Natural killer cell treated with Interleukin-12 subunit alpha and Interleukin-12 subunit beta and Interleukin-15 and Interleukin-18, amount 100 ng/mL, for 72 hours (primary cell): ENCODE measurements at regions not wholly inside any gene's neighbourhood (a gene's known extent, or its start where the extent isn't known, plus 50 kb on each side); places are given as distances from the start of the nearest gene placed in this dataset.
A peak's percentile ranks its signal among the peaks of the same experiment; 100 is the strongest.

ENCODE experiments used
- ATAC-seq, 2 donors: fragments of 150-1000 bp; cut with Tn5 transposase in 1 of 2; sonication (Bioruptor Pico), chemical (Tn5 transposase) in 1 of 2; 2 replicates each; pipeline ENCODE4 v1.10.0; 2021
- DNase-seq: peaks from one replicate; pipeline ENCODE4 v3.0.0; 2022; ENCODE audit warnings: low spot score
- H3K27ac Mint-ChIP-seq, 2 donors: 1 replicate in 1 of 2; 2 replicates in 1 of 2; pipeline ENCODE4 v1.8.0; 2022; ENCODE audit warnings: mixed read lengths in 2 of 2, mild to moderate bottlenecking in 1 of 2, moderate library complexity in 1 of 2
- H3K27me3 Mint-ChIP-seq, 2 donors: 1 replicate in 1 of 2; 2 replicates in 1 of 2; pipeline ENCODE4 v1.8.0; 2022; ENCODE audit warnings: mixed read lengths in 2 of 2
- H3K36me3 Mint-ChIP-seq: one replicate; pipeline ENCODE4 v1.8.0; 2022; ENCODE audit warnings: mixed read lengths
- H3K4me1 Mint-ChIP-seq, 2 donors: 1 replicate in 1 of 2; 2 replicates in 1 of 2; pipeline ENCODE4 v1.8.0; 2022; ENCODE audit warnings: low read depth in 2 of 2, mixed read lengths in 2 of 2, mild to moderate bottlenecking in 1 of 2
- H3K4me3 Mint-ChIP-seq: one replicate; pipeline ENCODE4 v1.8.0; 2022; ENCODE audit warnings: mixed read lengths
- H3K9me3 Mint-ChIP-seq: 2 replicates; pipeline ENCODE4 v1.8.0; 2022; ENCODE audit warnings: mixed read lengths

- H3K36me3 Mint-ChIP-seq, result no peaks in the 10 kb centered on the region
- DNase-seq (no peak), ATAC-seq (no peak)
- H3K27ac Mint-ChIP-seq, result no peak overlapping the region
- no peak overlapping the region for H3K4me3 Mint-ChIP-seq
- peaks cover 0 to 2% of the 10 kb centered on the region in 2 donors for H3K4me1 Mint-ChIP-seq
- no peaks in the 10 kb centered on the region for H3K9me3 Mint-ChIP-seq
- peaks cover 18 to 20% of the 10 kb centered on the region in 2 donors for H3K27me3 Mint-ChIP-seq
These were observed 51.9 kb upstream of the KRR1 start for GRCh38 chr12:75563351-75563750.

GRCh38 chr12:75561921-75562320 lies 50.5 kb upstream of the KRR1 start:
- no peaks in the 10 kb centered on the region for H3K9me3 Mint-ChIP-seq
- no peaks in the 10 kb centered on the region for H3K36me3 Mint-ChIP-seq
- peaks cover 0 to 2% of the 10 kb centered on the region in 2 donors for H3K4me1 Mint-ChIP-seq
- ATAC-seq, result no peak
- H3K4me3 Mint-ChIP-seq, result no peak overlapping the region
- peak overlapping the region in 1 of 2 donors; percentile 44 for H3K27ac Mint-ChIP-seq
- H3K27me3 Mint-ChIP-seq, result peaks cover 9 to 14% of the 10 kb centered on the region in 2 donors
- DNase-seq, result no peak
